AG09309 (cell line): ENCODE measurements at regions not wholly inside any gene's neighbourhood (a gene's known extent, or its start where the extent isn't known, plus 50 kb on each side); places are given as distances from the start of the nearest gene placed in this dataset.

Experiments used
- DNase-seq: peaks from one replicate; pipeline ENCODE4 v3.0.0-alpha.2; 2010; ENCODE audit warnings: low read depth
- H3K4me3 ChIP-seq: 2 replicates; pipeline ENCODE4 v1.5.1; 2011; ENCODE audit warnings: mild to moderate bottlenecking, low read depth, low read length, moderate library complexity; ENCODE audit not compliant: control insufficient read depth
- CTCF ChIP-seq: IDR thresholded peaks from 2 replicates; pipeline ENCODE4 v1.5.1; 2011; ENCODE audit warnings: mild to moderate bottlenecking, low read depth, low read length, inconsistent platforms; ENCODE audit not compliant: insufficient read depth, control insufficient read depth; ENCODE audit errors: missing control alignments

DNA sequence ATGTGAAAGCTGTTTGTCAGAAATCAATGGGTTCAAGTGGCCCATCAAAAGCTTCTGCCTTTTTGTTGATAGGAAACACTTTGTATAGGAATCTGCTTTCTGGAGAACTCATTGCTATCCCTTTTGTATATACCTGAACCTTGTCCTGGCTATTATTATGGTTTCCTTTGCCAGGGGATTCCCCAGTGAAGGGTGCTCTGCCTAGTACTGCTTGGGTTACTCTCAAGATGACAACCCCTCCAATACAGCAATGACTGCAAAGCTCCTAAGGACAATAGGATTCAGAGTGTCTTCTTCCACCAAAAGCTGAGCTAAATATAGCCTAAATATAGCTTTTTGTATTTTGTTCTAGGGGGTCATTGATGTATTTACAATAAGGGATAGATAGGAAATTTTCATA, 54.0 kb upstream of the PTPRK start:
- TF ChIP-seq CTCF = no peak
- no peak overlapping the region for H3K4me3 ChIP-seq
- DNase-seq = no peak

DNA sequence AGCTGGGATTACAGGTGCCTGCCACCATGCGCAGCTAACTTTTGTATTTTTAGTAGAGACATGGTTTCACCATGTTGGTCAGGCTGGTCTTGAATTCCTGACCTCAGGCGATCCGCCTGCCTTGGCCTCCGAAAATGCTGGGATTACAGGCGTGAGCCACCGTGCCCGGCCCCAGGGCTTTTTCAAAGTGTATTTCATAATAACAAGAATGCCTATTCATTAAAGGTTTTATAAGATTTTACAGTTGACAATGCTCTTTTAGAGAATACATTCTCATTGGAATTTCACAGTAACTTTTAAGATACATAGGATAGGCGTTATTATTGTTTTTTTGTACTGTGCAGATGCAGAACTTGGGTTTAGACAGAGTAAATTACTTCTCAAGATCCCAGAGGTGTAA, 52.6 kb upstream of the PTPRK start:
- no peak for DNase-seq
- no peak for TF ChIP-seq CTCF
- no peak overlapping the region for H3K4me3 ChIP-seq

- no peak overlapping the region for H3K4me3 ChIP-seq
- TF ChIP-seq CTCF = no peak
- DNase-seq = no peak
Measured at GRCh38 chr6:128572294-128572693, 51.9 kb upstream of the PTPRK start.

DNA sequence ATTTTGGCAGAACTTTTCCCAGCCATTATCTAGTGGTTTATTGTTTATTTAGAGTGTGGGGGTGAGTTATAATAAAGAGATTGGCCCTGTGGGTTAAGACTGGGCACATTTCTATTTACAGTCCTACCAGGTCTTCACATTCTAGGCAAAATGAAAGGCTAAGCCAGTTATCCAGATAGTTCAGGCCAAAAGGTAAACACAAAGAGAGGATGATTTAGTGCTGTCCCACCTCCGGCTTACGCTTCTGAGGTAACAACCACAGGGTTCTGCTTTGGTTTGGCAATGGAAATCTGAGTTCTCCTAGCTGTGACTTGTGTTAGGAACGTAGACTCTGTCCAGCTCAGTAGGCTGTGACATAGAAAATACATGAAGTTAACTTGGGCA, 50.3 kb upstream of the PTPRK start:
- TF ChIP-seq CTCF = no peak
- no peak overlapping the region for H3K4me3 ChIP-seq
- DNase-seq = no peak

DNA sequence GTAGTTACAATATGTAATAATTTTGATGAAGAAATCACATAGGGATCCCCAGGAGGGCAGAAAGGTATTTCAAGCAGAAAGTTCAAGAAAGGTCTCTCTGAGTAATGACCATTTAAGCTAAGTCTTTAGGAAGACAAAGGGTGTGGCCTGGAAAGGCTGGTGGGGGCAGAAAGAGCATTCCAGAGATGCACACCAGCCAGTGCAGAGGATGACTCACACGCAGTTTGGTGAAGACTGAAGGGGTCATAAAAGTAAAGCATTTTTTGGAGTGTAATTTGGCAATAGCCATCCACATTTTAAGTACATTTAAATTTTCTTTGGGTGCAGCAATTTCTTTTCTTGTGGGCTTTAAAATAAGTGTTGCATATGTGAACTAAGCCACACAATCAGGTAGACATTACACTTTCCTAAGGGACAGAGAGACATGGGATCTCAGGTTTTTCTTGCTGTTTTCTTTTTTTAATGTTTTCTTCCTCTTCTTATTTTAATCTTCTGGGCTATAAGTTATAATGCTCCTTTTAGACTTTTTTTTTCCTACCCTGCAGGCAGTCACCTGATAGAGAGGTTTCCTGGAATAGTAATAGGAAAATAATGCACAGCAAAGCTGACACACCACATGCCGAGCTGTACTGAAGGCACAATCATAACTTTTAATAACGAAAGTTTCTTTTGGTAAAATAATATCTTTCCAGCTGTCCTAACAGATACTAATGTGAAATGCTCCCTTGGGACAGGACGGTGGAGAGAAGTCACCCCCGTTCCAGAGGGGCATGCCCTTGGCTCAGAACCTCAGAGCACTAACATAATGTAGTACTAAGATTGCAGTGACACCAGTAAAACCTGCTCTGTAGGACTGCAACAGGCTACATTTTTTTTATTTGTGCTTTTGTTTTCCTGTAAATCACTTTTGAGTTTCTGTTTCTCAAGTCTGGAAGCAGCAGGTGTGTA, 49.6 kb upstream of the PTPRK start:
- TF ChIP-seq CTCF = no peak
- no peak overlapping the region for H3K4me3 ChIP-seq
- peak; percentile 80 for DNase-seq
